ENCODE measurements at regions not wholly inside any gene's neighbourhood (a gene's known extent, or its start where the extent isn't known, plus 50 kb on each side); places are given as distances from the start of the nearest gene placed in this dataset.

DNA sequence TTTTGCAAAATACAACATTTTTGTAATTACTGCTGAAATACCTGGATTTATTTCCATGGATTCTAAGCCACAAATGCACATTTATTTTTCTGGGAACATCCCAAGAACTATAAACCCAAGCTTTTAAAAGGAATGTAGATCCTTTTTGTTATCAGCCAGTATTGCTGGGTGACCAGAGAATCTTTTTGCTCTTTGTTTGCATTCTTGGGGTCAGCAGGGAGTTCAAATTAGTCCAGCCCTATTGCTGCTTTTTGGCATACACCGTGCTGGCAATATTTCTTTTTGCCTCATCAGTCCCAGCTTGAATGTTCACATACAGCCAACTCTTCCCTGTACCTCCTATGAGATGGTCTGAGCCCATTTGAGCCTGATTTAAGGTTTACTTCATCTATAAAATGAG is 155.2 kb upstream of the CNR1 start:
- TF ChIP-seq POLR2A (IDR thresholded peaks at IDR 0.05; ENCODE audit: extremely low read depth, insufficient read length): no peak
- TF ChIP-seq, protein P1, sequence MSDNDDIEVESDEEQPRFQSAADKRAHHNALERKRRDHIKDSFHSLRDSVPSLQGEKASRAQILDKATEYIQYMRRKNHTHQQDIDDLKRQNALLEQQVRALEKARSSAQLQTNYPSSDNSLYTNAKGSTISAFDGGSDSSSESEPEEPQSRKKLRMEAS (IDR thresholded peaks at IDR 0.05; ENCODE audit: low read depth, low read length): no peak
- no peak overlapping the region for H3K4me3 ChIP-seq (ENCODE audit: low read depth, low read length)
- DNase-seq (ENCODE audit: low read depth): no peak

DNA sequence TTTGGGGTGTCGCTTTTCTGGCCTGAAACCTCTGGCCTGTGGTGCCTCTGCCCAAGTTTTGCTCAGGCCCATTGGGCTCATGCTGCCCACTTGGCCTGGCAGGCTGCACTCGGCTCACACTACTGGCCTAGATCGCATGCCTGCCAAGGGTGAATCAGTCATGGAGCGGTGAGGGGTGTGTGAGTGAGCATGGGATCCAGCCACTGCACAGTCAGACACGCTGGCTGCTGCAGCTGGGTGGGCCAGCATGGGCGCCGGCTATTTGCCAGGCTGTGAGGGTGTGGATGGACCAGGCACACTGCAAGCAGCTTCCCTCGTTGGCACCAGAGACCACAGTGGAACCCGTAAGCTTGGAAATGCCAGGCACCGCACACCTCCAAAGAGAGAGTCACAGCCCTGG is 145.4 kb upstream of the CNR1 start:
- TF ChIP-seq, protein P1 (IDR thresholded peaks at IDR 0.05; ENCODE audit: low read depth, low read length): no peak
- TF ChIP-seq, protein P2, sequence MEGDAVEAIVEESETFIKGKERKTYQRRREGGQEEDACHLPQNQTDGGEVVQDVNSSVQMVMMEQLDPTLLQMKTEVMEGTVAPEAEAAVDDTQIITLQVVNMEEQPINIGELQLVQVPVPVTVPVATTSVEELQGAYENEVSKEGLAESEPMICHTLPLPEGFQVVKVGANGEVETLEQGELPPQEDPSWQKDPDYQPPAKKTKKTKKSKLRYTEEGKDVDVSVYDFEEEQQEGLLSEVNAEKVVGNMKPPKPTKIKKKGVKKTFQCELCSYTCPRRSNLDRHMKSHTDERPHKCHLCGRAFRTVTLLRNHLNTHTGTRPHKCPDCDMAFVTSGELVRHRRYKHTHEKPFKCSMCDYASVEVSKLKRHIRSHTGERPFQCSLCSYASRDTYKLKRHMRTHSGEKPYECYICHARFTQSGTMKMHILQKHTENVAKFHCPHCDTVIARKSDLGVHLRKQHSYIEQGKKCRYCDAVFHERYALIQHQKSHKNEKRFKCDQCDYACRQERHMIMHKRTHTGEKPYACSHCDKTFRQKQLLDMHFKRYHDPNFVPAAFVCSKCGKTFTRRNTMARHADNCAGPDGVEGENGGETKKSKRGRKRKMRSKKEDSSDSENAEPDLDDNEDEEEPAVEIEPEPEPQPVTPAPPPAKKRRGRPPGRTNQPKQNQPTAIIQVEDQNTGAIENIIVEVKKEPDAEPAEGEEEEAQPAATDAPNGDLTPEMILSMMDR (IDR thresholded peaks at IDR 0.05; ENCODE audit: low read depth, low read length): no peak
- no peak for DNase-seq (ENCODE audit: low read depth)
- no peak overlapping the region for H3K4me3 ChIP-seq (ENCODE audit: low read depth, low read length)

DNA sequence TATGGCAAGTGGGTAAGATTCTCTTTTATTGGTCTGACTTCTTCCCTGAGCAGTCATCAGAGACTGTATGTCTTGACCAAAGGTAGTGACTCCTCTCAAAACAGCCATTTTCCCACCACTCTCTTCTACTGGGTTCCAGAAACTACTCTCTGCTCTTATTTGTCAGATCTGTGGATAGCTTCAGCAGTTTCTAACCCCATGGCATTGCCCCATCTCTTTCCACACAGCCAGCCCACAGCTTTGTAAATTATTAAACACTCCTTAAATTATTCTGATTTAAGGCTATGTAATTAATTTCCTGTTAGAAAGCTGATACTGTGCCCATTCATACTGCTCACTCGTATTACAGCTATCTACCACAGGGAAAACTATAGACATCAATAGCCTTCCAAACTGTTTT is 138.4 kb upstream of the CNR1 start:
- H3K4me3 ChIP-seq (ENCODE audit: low read depth, low read length): no peak overlapping the region
- TF ChIP-seq MYC (IDR thresholded peaks at IDR 0.05; ENCODE audit: low read depth, low read length): no peak
- TF ChIP-seq, protein P1 (IDR thresholded peaks at IDR 0.05; ENCODE audit: low read depth, low read length): no peak
- TF ChIP-seq, protein P2 (IDR thresholded peaks at IDR 0.05; ENCODE audit: low read depth, low read length): no peak
- no peak for TF ChIP-seq POLR2A (IDR thresholded peaks at IDR 0.05; ENCODE audit: extremely low read depth, insufficient read length)
- no peak for DNase-seq (ENCODE audit: low read depth)

DNA sequence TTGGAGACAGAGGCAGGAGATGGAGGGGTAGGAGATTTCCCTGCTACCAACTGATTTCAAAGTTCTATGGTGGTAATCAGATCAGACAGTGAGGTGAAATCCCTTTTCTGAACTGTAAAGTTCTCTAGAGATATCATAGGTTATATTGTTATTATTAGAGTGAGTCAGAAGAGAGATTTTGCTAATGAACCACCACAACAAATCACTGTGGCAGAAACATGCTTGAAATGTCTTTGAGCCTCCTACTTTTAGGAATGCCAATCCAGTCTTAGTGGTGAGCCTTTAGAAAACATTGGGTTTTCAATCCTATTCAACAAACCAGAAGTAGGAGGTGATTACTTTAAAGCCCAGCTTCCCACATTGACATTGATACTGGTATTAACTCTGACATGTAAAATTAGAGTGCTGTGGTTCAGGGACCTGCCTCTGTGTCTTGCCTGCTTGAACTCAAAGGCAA is 136.7 kb upstream of the CNR1 start:
- no peak overlapping the region for H3K4me3 ChIP-seq (ENCODE audit: low read depth, low read length)
- no peak for DNase-seq (ENCODE audit: low read depth)
- TF ChIP-seq POLR2A (IDR thresholded peaks at IDR 0.05; ENCODE audit: extremely low read depth, insufficient read length) (no peak), MYC (IDR thresholded peaks at IDR 0.05; ENCODE audit: low read depth, low read length) (no peak)
- TF ChIP-seq, protein P1 (IDR thresholded peaks at IDR 0.05; ENCODE audit: low read depth, low read length): no peak
- TF ChIP-seq, protein P2 (IDR thresholded peaks at IDR 0.05; ENCODE audit: low read depth, low read length): no peak

DNA sequence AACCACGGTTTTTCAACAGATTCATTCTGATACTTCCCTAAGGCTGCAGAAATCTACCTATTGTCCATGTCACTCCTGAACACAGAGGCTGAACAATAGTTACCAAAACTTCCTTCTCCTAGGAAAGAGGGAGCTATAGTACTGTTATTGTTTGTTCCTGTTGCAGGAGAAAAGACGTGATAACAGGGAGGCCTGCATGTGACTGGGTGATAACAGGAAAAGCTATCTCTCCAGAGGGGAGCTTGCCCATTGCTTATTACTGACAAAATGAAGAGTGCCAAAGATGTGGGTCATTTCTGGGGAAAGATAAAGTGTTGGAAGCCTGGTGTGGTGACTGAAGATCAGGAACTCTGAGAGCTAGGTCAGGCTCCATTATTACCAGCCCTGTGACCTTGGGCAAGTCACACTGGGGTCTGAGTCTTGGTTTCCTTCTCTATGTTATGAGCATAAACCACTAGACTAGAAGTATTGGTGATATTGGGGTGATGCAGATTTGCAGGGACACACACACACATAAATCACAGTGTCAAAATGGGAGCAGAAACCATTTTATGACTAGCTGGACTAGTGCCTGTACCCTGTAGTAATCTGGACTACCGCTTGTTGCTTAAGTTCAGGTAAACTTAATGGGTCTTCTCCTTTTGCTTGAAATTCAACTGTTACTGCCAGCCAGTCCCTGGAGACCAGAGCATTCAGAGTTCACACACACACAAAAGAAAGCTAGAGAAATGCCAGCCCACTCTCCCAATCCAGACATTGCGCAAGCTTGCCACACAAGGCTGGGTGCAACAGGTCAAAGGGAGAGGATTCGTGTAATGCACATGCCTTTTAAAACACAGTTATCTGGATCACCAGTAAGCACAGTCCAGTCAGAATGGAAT is 136.0 kb upstream of the CNR1 start:
- DNase-seq (ENCODE audit: low read depth): peak; percentile 12
- TF ChIP-seq, protein P2 (IDR thresholded peaks at IDR 0.05; ENCODE audit: low read depth, low read length): no peak
- TF ChIP-seq, protein P1 (IDR thresholded peaks at IDR 0.05; ENCODE audit: low read depth, low read length): no peak
- no peak for TF ChIP-seq POLR2A (IDR thresholded peaks at IDR 0.05; ENCODE audit: extremely low read depth, insufficient read length)
- no peak for TF ChIP-seq MYC (IDR thresholded peaks at IDR 0.05; ENCODE audit: low read depth, low read length)
- H3K4me3 ChIP-seq (ENCODE audit: low read depth, low read length): no peak overlapping the region

DNA sequence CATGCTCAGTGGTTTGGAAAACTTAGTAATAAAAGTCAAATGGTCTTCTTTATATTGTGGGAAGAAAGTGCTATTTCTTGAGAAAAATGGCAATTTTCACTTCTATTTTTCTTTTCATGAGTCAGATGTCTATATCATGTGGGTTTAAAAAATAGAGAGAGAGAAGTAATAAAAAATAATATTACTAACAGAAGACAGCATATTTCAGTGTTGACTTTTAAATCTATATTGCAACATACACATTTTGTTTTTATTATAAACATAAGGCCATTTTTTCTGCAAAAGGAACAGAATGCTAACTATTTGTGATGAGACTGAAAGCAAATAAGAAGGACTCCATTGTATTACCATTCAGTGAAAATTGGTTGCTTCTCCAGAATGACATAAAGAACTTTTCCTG is 135.1 kb upstream of the CNR1 start:
- no peak for DNase-seq (ENCODE audit: low read depth)

More for the DNA sequence above, 135.1 kb upstream of the CNR1 start:
- H3K4me3 ChIP-seq (ENCODE audit: low read depth, low read length): no peak overlapping the region
- TF ChIP-seq MYC (IDR thresholded peaks at IDR 0.05; ENCODE audit: low read depth, low read length) (no peak), POLR2A (IDR thresholded peaks at IDR 0.05; ENCODE audit: extremely low read depth, insufficient read length) (no peak)
- TF ChIP-seq, protein P2 (IDR thresholded peaks at IDR 0.05; ENCODE audit: low read depth, low read length): no peak
- TF ChIP-seq, protein P1 (IDR thresholded peaks at IDR 0.05; ENCODE audit: low read depth, low read length): no peak
